NCI-H82 (cell line): ENCODE measurements at regions not wholly inside any gene's neighbourhood (a gene's known extent, or its start where the extent isn't known, plus 50 kb on each side); places are given as distances from the start of the nearest gene placed in this dataset.
"Not testable (repeated sequence)": the region's sequence is repeated elsewhere in the genome, so short reads cannot be mapped to it uniquely, and the experiment has no call there.

Experiments used
- DNase-seq: peaks from one replicate; lab custom pipeline; 2025; lab: John Stamatoyannopoulos, UW

GRCh38 chr11:115663790-115664189, 159.6 kb upstream of the CADM1 start:
- DNase-seq: no peak

GRCh38 chr11:115660030-115660805, 156.0 kb upstream of the CADM1 start:
- DNase-seq: peak; percentile 80

- DNase-seq: peak; percentile 69
These were observed 155.1 kb upstream of the CADM1 start for GRCh38 chr11:115659061-115659963.

- DNase-seq: peak; percentile 68
These were observed 153.4 kb upstream of the CADM1 start for GRCh38 chr11:115657586-115657985.

- no peak for DNase-seq
These were observed 152.5 kb upstream of the CADM1 start for GRCh38 chr11:115656669-115657068.

- no peak for DNase-seq
These were observed 151.8 kb upstream of the CADM1 start for GRCh38 chr11:115656041-115656440.

- no peak for DNase-seq
These were observed 150.6 kb upstream of the CADM1 start for GRCh38 chr11:115654792-115655191.

- no peak for DNase-seq
These were observed 149.7 kb upstream of the CADM1 start for GRCh38 chr11:115653926-115654325.

GRCh38 chr11:115653076-115653475, 148.9 kb upstream of the CADM1 start:
- no peak for DNase-seq

GRCh38 chr11:115652496-115652895, 148.3 kb upstream of the CADM1 start:
- no peak for DNase-seq

GRCh38 chr11:115652094-115652493, 147.9 kb upstream of the CADM1 start:
- no peak for DNase-seq

GRCh38 chr11:115649461-115649860, 145.2 kb upstream of the CADM1 start:
- no peak for DNase-seq

- peak; percentile 68 for DNase-seq
These were observed 141.6 kb upstream of the CADM1 start for GRCh38 chr11:115645631-115646317.

GRCh38 chr11:115644856-115645255, 140.6 kb upstream of the CADM1 start:
- no peak for DNase-seq

GRCh38 chr11:115643549-115644270, 139.5 kb upstream of the CADM1 start:
- no peak for DNase-seq

- DNase-seq: no peak
These were observed 138.4 kb upstream of the CADM1 start for GRCh38 chr11:115642660-115643059.

- no peak for DNase-seq
These were observed 133.5 kb upstream of the CADM1 start for GRCh38 chr11:115637599-115638241.

- peak; percentile 69 for DNase-seq
These were observed 132.7 kb upstream of the CADM1 start for GRCh38 chr11:115636753-115637527.

GRCh38 chr11:115633977-115634376, 129.8 kb upstream of the CADM1 start:
- not testable (repeated sequence) for DNase-seq

- no peak for DNase-seq
These were observed 127.8 kb upstream of the CADM1 start for GRCh38 chr11:115632061-115632460.
